ENCODE measurements at regions not wholly inside any gene's neighbourhood (a gene's known extent, or its start where the extent isn't known, plus 50 kb on each side); places are given as distances from the start of the nearest gene placed in this dataset.
"Not testable (repeated sequence)": the region's sequence is repeated elsewhere in the genome, so short reads cannot be mapped to it uniquely, and the experiment has no call there.

- H3K4me1 Mint-ChIP-seq, result peaks cover 4% of the 10 kb centered on the region
- ATAC-seq (no peak), DNase-seq (no peak)
- no peaks in the 10 kb centered on the region for H3K9me3 Mint-ChIP-seq
- no peak overlapping the region for H3K4me3 Mint-ChIP-seq
- H3K27me3 Mint-ChIP-seq, result no peaks in the 10 kb centered on the region
- no peak overlapping the region for H3K27ac Mint-ChIP-seq
Measured at GRCh38 chr6:14401246-14401645, 283.7 kb downstream of the CD83 start.

- ATAC-seq (no peak), DNase-seq (no peak)
- Mint-ChIP-seq H3K4me1 (no peaks in the 10 kb centered on the region), H3K27ac (no peak overlapping the region), H3K9me3 (no peaks in the 10 kb centered on the region), H3K27me3 (no peaks in the 10 kb centered on the region), H3K4me3 (no peak overlapping the region)
Measured at GRCh38 chr6:14406614-14407331, 289.2 kb downstream of the CD83 start.

GRCh38 chr6:14408446-14408845, 290.9 kb downstream of the CD83 start:
- Mint-ChIP-seq H3K4me1 (no peaks in the 10 kb centered on the region), H3K27ac (no peak overlapping the region), H3K27me3 (no peaks in the 10 kb centered on the region), H3K9me3 (no peaks in the 10 kb centered on the region), H3K4me3 (no peak overlapping the region)
- DNase-seq (no peak), ATAC-seq (no peak)

- no peaks in the 10 kb centered on the region for H3K27me3 Mint-ChIP-seq
- H3K27ac Mint-ChIP-seq, result no peak overlapping the region
- no peak for ATAC-seq
Measured at GRCh38 chr6:14412026-14412425, 294.5 kb downstream of the CD83 start.

GRCh38 chr6:14415452-14415851, 297.9 kb downstream of the CD83 start:
- Mint-ChIP-seq H3K9me3 (no peaks in the 10 kb centered on the region), H3K27ac (no peak overlapping the region), H3K27me3 (no peaks in the 10 kb centered on the region), H3K4me3 (no peak overlapping the region), H3K4me1 (no peaks in the 10 kb centered on the region)
- ATAC-seq (no peak), DNase-seq (no peak)

More at GRCh38 chr6:14412026-14412425, 294.5 kb downstream of the CD83 start:
- Mint-ChIP-seq H3K4me1 (no peaks in the 10 kb centered on the region), H3K9me3 (no peaks in the 10 kb centered on the region), H3K4me3 (no peak overlapping the region)
- no peak for DNase-seq

GRCh38 chr6:14417377-14417776, 299.8 kb downstream of the CD83 start:
- Mint-ChIP-seq H3K9me3 (no peaks in the 10 kb centered on the region), H3K27ac (no peak overlapping the region), H3K27me3 (no peaks in the 10 kb centered on the region), H3K4me1 (no peaks in the 10 kb centered on the region), H3K4me3 (no peak overlapping the region)
- no peak for DNase-seq
- ATAC-seq, result no peak

- H3K4me3 Mint-ChIP-seq, DNase-seq, H3K4me1 Mint-ChIP-seq, ATAC-seq, H3K9me3 Mint-ChIP-seq, H3K27ac Mint-ChIP-seq, H3K27me3 Mint-ChIP-seq: not testable (repeated sequence)
Measured at GRCh38 chr6:14419224-14419623, 301.7 kb downstream of the CD83 start.

GRCh38 chr6:14422061-14422460, 304.5 kb downstream of the CD83 start:
- Mint-ChIP-seq H3K27ac (no peak overlapping the region), H3K4me3 (no peak overlapping the region), H3K4me1 (peaks cover 6% of the 10 kb centered on the region), H3K9me3 (no peaks in the 10 kb centered on the region), H3K27me3 (no peaks in the 10 kb centered on the region)
- ATAC-seq, result no peak
- no peak for DNase-seq

GRCh38 chr6:14422917-14423316, 305.3 kb downstream of the CD83 start:
- Mint-ChIP-seq H3K4me3 (no peak overlapping the region), H3K4me1 (peaks cover 6% of the 10 kb centered on the region)

GRCh38 chr6:14423330-14423729, 305.8 kb downstream of the CD83 start:
- H3K27me3 Mint-ChIP-seq, result no peaks in the 10 kb centered on the region
- ATAC-seq (no peak), DNase-seq (no peak)
- peaks cover 6% of the 10 kb centered on the region for H3K4me1 Mint-ChIP-seq
- no peak overlapping the region for H3K27ac Mint-ChIP-seq
- no peak overlapping the region for H3K4me3 Mint-ChIP-seq
- no peaks in the 10 kb centered on the region for H3K9me3 Mint-ChIP-seq

More at GRCh38 chr6:14422917-14423316, 305.3 kb downstream of the CD83 start:
- no peak for ATAC-seq
- Mint-ChIP-seq H3K27ac (peak overlapping the region in 1 of 2 donors; percentile 65), H3K9me3 (no peaks in the 10 kb centered on the region), H3K27me3 (no peaks in the 10 kb centered on the region)
- no peak for DNase-seq

GRCh38 chr6:14423955-14424354, 306.4 kb downstream of the CD83 start:
- DNase-seq (no peak), ATAC-seq (no peak)
- Mint-ChIP-seq H3K4me3 (no peak overlapping the region), H3K27ac (no peak overlapping the region), H3K4me1 (peaks cover 6% of the 10 kb centered on the region), H3K9me3 (no peaks in the 10 kb centered on the region), H3K27me3 (no peaks in the 10 kb centered on the region)

GRCh38 chr6:14425805-14426204, 308.2 kb downstream of the CD83 start:
- no peak overlapping the region for H3K4me3 Mint-ChIP-seq
- no peak for ATAC-seq
- peaks cover 6% of the 10 kb centered on the region for H3K4me1 Mint-ChIP-seq
- no peaks in the 10 kb centered on the region for H3K27me3 Mint-ChIP-seq
- H3K9me3 Mint-ChIP-seq, result no peaks in the 10 kb centered on the region
- DNase-seq, result no peak
- no peak overlapping the region for H3K27ac Mint-ChIP-seq

- Mint-ChIP-seq H3K27me3 (no peaks in the 10 kb centered on the region), H3K4me1 (peaks cover 6% of the 10 kb centered on the region), H3K27ac (no peak overlapping the region), H3K9me3 (no peaks in the 10 kb centered on the region), H3K4me3 (no peak overlapping the region)
- ATAC-seq (no peak), DNase-seq (no peak)
Measured at GRCh38 chr6:14426281-14426680, 308.7 kb downstream of the CD83 start.

- DNase-seq (no peak), ATAC-seq (no peak)
- Mint-ChIP-seq H3K27ac (no peak overlapping the region), H3K4me3 (no peak overlapping the region), H3K27me3 (no peaks in the 10 kb centered on the region), H3K4me1 (peaks cover 6% of the 10 kb centered on the region), H3K9me3 (no peaks in the 10 kb centered on the region)
Measured at GRCh38 chr6:14428269-14428668, 310.7 kb downstream of the CD83 start.

GRCh38 chr6:14429396-14429795, 311.8 kb downstream of the CD83 start:
- DNase-seq, result no peak
- Mint-ChIP-seq H3K27me3 (no peaks in the 10 kb centered on the region), H3K27ac (no peak overlapping the region), H3K9me3 (no peaks in the 10 kb centered on the region), H3K4me1 (peaks cover 1% of the 10 kb centered on the region), H3K4me3 (no peak overlapping the region)
- no peak for ATAC-seq

- no peaks in the 10 kb centered on the region for H3K9me3 Mint-ChIP-seq
- no peak overlapping the region for H3K4me3 Mint-ChIP-seq
- no peaks in the 10 kb centered on the region for H3K4me1 Mint-ChIP-seq
- no peak overlapping the region for H3K27ac Mint-ChIP-seq
- H3K27me3 Mint-ChIP-seq, result no peaks in the 10 kb centered on the region
- no peak for DNase-seq
- no peak for ATAC-seq
Measured at GRCh38 chr6:14430218-14430617, 312.6 kb downstream of the CD83 start.

Measured in stimulated activated naive CD8-positive, alpha-beta T cell treated with anti-CD3 and anti-CD28 coated beads, Interleukin-15, amount 100 ng/mL, for 72 hours (primary cell).